UCSD-AML1 (cell line): ENCODE measurements at regions not wholly inside any gene's neighbourhood (a gene's known extent, or its start where the extent isn't known, plus 50 kb on each side); places are given as distances from the start of the nearest gene placed in this dataset.

Experiments used
- DNase-seq: peaks from one replicate; lab custom pipeline; 2025; ENCODE audit not compliant: unreplicated experiment; lab: John Stamatoyannopoulos, UW

GRCh38 chr10:10871352-10871751, 146.3 kb upstream of the CELF2 start:
- no peak for DNase-seq

GRCh38 chr10:10872035-10872673, 145.5 kb upstream of the CELF2 start:
- DNase-seq: no peak

- DNase-seq: no peak
These were observed 144.9 kb upstream of the CELF2 start for GRCh38 chr10:10872764-10873163.

DNA sequence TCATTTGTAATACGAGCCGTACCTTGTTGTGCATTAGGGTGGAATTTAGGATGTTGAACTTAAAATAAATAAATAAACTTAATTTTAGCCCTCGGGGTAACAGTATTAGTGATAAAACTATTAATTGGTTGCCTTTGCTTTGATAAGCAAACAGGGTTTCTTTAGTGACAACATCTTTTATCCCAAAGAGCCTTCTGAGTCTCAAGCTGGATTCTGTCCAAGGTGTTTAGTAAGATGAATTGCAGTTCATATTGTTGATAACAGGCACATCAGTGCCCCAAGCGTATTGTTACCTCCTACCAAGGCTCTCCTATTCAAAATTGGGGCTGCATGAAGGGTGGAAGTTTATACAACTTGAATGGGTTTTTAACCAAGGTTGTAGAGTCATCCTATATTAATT, 144.4 kb upstream of the CELF2 start:
- DNase-seq: no peak

GRCh38 chr10:10873915-10874314, 143.8 kb upstream of the CELF2 start:
- no peak for DNase-seq

- no peak for DNase-seq
These were observed 138.7 kb upstream of the CELF2 start for GRCh38 chr10:10878963-10879362.

- DNase-seq: no peak
These were observed 136.4 kb upstream of the CELF2 start for GRCh38 chr10:10881117-10881813.

DNA sequence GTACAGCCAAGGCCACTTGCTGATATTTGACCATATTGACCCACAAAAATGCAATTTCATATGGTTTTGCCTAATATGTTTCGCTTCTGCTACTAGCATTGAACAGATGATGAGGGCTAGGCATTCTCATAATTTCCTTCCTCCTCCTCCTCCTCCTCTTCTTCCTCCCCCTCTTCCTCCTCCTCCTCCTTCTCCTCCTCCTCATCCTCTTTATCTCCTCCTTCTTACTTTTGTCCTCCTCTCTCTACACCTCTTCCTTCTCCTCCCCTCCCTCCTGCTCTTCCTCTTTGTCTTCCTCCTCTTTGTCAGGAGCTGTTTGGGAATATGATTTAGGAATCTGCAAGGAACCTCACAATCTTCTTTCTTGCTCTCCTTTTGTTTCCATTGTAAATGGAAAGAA, 133.9 kb upstream of the CELF2 start:
- DNase-seq: no peak

- no peak for DNase-seq
These were observed 130.7 kb upstream of the CELF2 start for GRCh38 chr10:10886861-10887531.

GRCh38 chr10:10891124-10892082, 126.3 kb upstream of the CELF2 start:
- no peak for DNase-seq

GRCh38 chr10:10892290-10892875, 125.3 kb upstream of the CELF2 start:
- DNase-seq: no peak

- no peak for DNase-seq
These were observed 120.3 kb upstream of the CELF2 start for GRCh38 chr10:10897400-10897799.

- DNase-seq: no peak
These were observed 115.8 kb upstream of the CELF2 start for GRCh38 chr10:10901906-10902305.

- no peak for DNase-seq
These were observed 114.7 kb upstream of the CELF2 start for GRCh38 chr10:10902951-10903350.

DNA sequence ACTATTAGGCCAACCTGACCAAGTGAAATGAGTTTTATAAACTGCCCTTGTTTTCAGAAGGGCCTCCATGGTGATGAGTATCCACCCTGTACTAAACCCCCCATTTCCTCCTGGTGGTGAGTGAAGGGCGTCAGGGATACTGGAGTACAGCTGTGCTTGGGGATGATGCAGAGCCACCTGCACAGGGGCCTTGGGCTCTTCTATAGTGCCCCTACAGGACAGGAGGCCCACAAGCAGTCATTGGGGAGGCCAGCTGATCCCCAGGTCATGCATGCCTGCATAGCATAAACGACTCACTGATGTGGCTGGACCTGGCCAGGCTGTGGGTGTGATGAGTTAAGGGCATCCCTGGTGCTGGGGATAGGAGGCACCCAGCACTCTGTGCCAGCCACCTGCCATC, 114.1 kb upstream of the CELF2 start:
- no peak for DNase-seq

GRCh38 chr10:10910634-10911033, 107.0 kb upstream of the CELF2 start:
- no peak for DNase-seq

- DNase-seq: no peak
These were observed 106.6 kb upstream of the CELF2 start for GRCh38 chr10:10911035-10911434.

- DNase-seq: no peak
These were observed 106.2 kb upstream of the CELF2 start for GRCh38 chr10:10911471-10911921.

DNA sequence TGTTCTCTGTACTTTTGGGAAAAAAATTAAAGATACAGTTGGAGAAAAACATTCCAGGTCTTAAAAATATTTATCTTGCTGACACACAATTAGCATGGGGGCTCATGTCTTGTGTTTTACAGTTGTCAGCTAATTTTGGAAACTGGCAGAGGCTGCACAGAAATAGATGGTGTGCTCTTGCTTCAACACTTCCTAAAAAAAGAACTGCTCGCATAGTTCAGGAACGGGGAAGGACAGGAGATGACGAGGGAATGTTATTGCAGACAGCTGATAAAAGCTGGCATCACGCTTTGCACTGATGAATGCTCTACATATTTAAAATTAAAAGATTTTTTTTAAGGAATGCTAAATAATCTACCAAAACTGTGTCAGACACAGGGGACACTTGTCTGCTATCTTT, 103.5 kb upstream of the CELF2 start:
- no peak for DNase-seq

DNA sequence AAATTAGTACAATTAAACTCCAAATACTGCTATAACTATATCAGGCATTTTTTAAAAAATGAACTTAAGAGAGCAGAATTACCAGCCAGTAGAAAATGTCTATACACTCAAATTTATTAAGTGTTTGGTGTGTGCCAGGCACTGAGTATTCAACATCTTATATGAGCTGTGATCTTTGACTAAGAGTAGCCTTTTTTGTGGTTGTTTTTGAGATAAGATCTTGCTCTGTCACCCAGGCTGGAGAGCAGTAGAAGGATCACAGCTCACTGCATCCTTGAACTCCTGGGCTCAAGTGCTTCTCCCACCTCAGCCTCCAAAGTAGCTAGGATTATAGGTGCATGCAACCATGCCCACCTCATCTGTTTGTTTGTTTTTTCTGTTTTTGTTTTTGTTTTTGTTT, 102.5 kb upstream of the CELF2 start:
- no peak for DNase-seq

DNA sequence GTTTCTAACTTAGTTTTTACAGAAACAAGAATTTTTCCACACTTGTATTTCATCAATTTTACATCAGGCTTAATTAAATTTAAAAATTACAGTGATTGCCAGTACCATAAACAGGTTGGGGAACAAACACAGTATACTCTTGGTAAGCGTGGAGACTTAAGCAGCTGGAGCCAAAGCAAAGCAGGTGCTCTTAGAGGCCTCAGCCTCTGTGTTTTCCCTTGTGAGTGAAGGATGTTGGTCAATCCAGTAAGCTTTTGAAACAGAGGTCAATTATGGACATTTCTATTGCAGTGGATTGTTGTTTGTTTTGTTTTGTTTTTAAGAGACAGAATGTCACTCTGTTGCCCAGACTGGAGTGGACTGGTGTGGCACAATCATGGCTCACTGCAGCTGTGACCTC, 100.6 kb upstream of the CELF2 start:
- DNase-seq: no peak
